Endothelial cell of umbilical vein (primary cell): ENCODE measurements at regions not wholly inside any gene's neighbourhood (a gene's known extent, or its start where the extent isn't known, plus 50 kb on each side); places are given as distances from the start of the nearest gene placed in this dataset.

Experiments
- BruUV-seq: library from RNA; stranded (reverse); fragments of 400-500 nt; replicated peaks from 2 replicates; lab custom pipeline; 2021; lab: Mats Ljungman, UMichigan
- CTCF ChIA-PET: fragments of 300-600, 350-600 bp; sonication (Branson Sonifier 250); formaldehyde crosslinking; loops from one replicate; lab custom pipeline; 2021; ENCODE audit warnings: antibody characterized with exemption, inconsistent platforms; lab: Charles Lee
- POLR2A ChIA-PET: fragments of 300-600, 350-600 bp; sonication (Branson Sonifier 250); formaldehyde crosslinking; loops from one replicate; lab custom pipeline; 2021; ENCODE audit warnings: antibody characterized with exemption, inconsistent platforms; lab: Charles Lee
- DNase-seq: peaks from one replicate; pipeline ENCODE4 v3.0.0-alpha.2; 2011; ENCODE audit warnings: low read depth, low spot score
- FAIRE-seq: peaks from 2 replicates; lab custom pipeline; 2011; peaks lifted over from hg19 to GRCh38; lab: Jason Lieb, UNC
- H2AFZ ChIP-seq: 2 replicates; pipeline ENCODE4 v1.6.0; 2012; ENCODE audit warnings: low read depth, low read length, control low read depth, inconsistent platforms
- H3K27ac ChIP-seq: 2 replicates; pipeline ENCODE4 v1.5.1; 2011; ENCODE audit warnings: low read depth, mild to moderate bottlenecking, control low read depth, low read length, moderate library complexity; ENCODE audit not compliant: insufficient read depth
- H3K27me3 ChIP-seq, 2 experiments: 2 replicates each; pipeline versions ENCODE4 v1.6.0 to v1.6.1; 2011; ENCODE audit warnings: low read length in 2 of 2, mixed read lengths in 1 of 2; ENCODE audit not compliant: control insufficient read depth in 2 of 2, insufficient read depth in 2 of 2
- H3K36me3 ChIP-seq, 2 experiments: 2 replicates in 1 of 2; 3 replicates in 1 of 2; pipeline ENCODE4 v1.5.1; 2011; ENCODE audit warnings: low read length in 2 of 2, mild to moderate bottlenecking in 1 of 2, moderate library complexity in 1 of 2; ENCODE audit not compliant: control insufficient read depth in 2 of 2, insufficient read depth in 2 of 2; ENCODE audit errors: extremely low read depth in 1 of 2
- H3K4me1 ChIP-seq: 3 replicates; pipeline ENCODE4 v1.5.1; 2011; ENCODE audit warnings: mild to moderate bottlenecking, low read length; ENCODE audit not compliant: control insufficient read depth, insufficient read depth; ENCODE audit errors: extremely low read depth
- H3K4me2 ChIP-seq: 2 replicates; pipeline ENCODE4 v1.6.1; 2011; ENCODE audit warnings: low read length, control low read depth, mixed read lengths; ENCODE audit not compliant: insufficient read depth
- H3K4me3 ChIP-seq, 3 experiments: fragments of 200-600 bp in 1 of 3; sonication (generic), shearing (Covaris generic) in 1 of 3; replicated peaks in 1 of 3; 2 replicates each; pipeline ENCODE4 v1.5.1; 2011 to 2016; ENCODE audit warnings: control low read depth in 3 of 3, low read length in 3 of 3, mild to moderate bottlenecking in 2 of 3, inconsistent platforms in 1 of 3, low read depth in 1 of 3, moderate library complexity in 1 of 3; ENCODE audit not compliant: insufficient read depth in 1 of 3
- H3K79me2 ChIP-seq: 2 replicates; pipeline ENCODE4 v1.6.0; 2012; ENCODE audit warnings: low read length, inconsistent platforms; ENCODE audit not compliant: control insufficient read depth, insufficient read depth
- H3K9ac ChIP-seq: replicated peaks from 2 replicates; pipeline ENCODE3; 2011; ENCODE audit warnings: low read length, control low read depth; ENCODE audit not compliant: insufficient read depth; ENCODE audit errors: extremely low read depth
- H3K9me1 ChIP-seq: replicated peaks from 3 replicates; pipeline ENCODE4 v1.6.0; 2011; ENCODE audit warnings: mild to moderate bottlenecking, low read length; ENCODE audit not compliant: control insufficient read depth, insufficient read depth; ENCODE audit errors: extremely low read depth
- H3K9me3 ChIP-seq: replicated peaks from 2 replicates; pipeline ENCODE4 v1.5.1; 2012; ENCODE audit warnings: low read length, inconsistent platforms; ENCODE audit not compliant: control insufficient read depth, insufficient read depth
- H4K20me1 ChIP-seq: replicated peaks from 2 replicates; pipeline ENCODE3; 2011; ENCODE audit warnings: mild to moderate bottlenecking, low read length; ENCODE audit not compliant: control insufficient read depth, insufficient read depth; ENCODE audit errors: extremely low read depth
- EZH2 ChIP-seq: IDR thresholded peaks from 2 replicates; pipeline ENCODE4 v1.6.1; 2012; ENCODE audit warnings: borderline replicate concordance, low read depth, mild to moderate bottlenecking, moderate library complexity, low read length, inconsistent platforms; ENCODE audit not compliant: severe bottlenecking
- GATA2 ChIP-seq: IDR thresholded peaks from 2 replicates; pipeline ENCODE4 v1.7.0; 2011; ENCODE audit warnings: low read depth, mild to moderate bottlenecking, moderate library complexity, mixed read lengths, low read length; ENCODE audit not compliant: insufficient read length, insufficient read depth
- JUN ChIP-seq: IDR thresholded peaks from 2 replicates; pipeline ENCODE4 v1.6.1; 2011; ENCODE audit warnings: borderline replicate concordance, low read depth; ENCODE audit not compliant: insufficient read length, insufficient read depth
- MYC ChIP-seq: IDR thresholded peaks from one replicate; pipeline ENCODE4 v1.6.1; 2011; ENCODE audit warnings: mild to moderate bottlenecking, low read depth, low read length
- POLR2A ChIP-seq: IDR thresholded peaks from 2 replicates; pipeline ENCODE4 v1.6.1; 2012; ENCODE audit warnings: low read depth, mild to moderate bottlenecking, control low read depth, low read length
- POLR2AphosphoS5 ChIP-seq: IDR thresholded peaks from 2 replicates; pipeline ENCODE4 v1.6.1; 2012; ENCODE audit warnings: low read depth, mild to moderate bottlenecking, control low read depth, low read length, moderate library complexity; ENCODE audit not compliant: insufficient read depth
- dilution Hi-C: fragments of 300-500 bp; cut with MboI; formaldehyde crosslinking; loops from one replicate; pipeline ENCODE4 v1.15.0; 2019; ENCODE audit warnings: low sequenced_read_pairs; ENCODE audit not compliant: extremely low pct_ligation_motif_present
- intact Hi-C: fragments of 100-400 bp; cut with micrococcal nuclease; formaldehyde crosslinking; loops from one replicate; pipeline ENCODE4 v1.10.0; 2022
- TF ChIP-seq, protein P1 (sequence below): IDR thresholded peaks from 2 replicates; pipeline ENCODE4 v1.6.1; 2011; ENCODE audit not compliant: insufficient read depth, insufficient read length
- TF ChIP-seq, protein P2 (sequence below), 2 donors: IDR thresholded peaks; 1 replicate in 1 of 2; 2 replicates in 1 of 2; pipeline ENCODE4 v1.5.1; 2011; ENCODE audit warnings: low read length in 2 of 2, mild to moderate bottlenecking in 2 of 2, moderate library complexity in 2 of 2, control low read depth in 1 of 2, inconsistent platforms in 1 of 2, low read depth in 1 of 2; ENCODE audit not compliant: insufficient read depth in 1 of 2; ENCODE audit errors: extremely low read depth in 1 of 2

DNA sequence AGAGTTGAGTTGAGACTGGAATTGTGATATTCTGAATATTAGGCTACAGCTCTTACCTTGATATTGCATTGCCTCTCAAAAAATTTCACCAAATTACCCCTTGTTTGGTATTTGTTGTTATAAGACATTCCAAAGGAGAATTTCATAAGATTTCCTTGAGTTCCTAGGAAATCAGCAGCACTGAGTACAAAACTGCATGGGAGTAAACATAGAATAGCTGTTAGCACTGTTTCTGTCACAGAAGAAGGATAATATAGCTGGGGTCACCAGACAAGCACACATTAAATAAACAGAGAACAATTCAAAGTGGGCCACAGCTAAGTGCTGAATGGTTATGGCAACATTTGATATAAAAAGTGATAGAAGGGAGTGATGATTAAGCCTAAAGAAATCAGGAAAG is 724.3 kb downstream of the PRELID2 start:
- no peak for FAIRE-seq
- H3K9me3 ChIP-seq = no peaks in the 10 kb centered on the region
- no peak for DNase-seq
- H3K4me1 ChIP-seq = no peaks in the 10 kb centered on the region
- no peak overlapping the region for H3K4me3 ChIP-seq
- no TSS peak for BruUV-seq
- ChIA-PET POLR2A (no interaction called here), CTCF (no interaction called here)
- intact Hi-C loops = no loop called here
- H4K20me1 ChIP-seq = no peaks in the 10 kb centered on the region
- H3K4me2 ChIP-seq = no peak overlapping the region
- H3K27ac ChIP-seq = no peak overlapping the region
- H3K36me3 ChIP-seq = no peaks in the 10 kb centered on the region
- TF ChIP-seq POLR2AphosphoS5 = no peak
- TF ChIP-seq, protein P1, sequence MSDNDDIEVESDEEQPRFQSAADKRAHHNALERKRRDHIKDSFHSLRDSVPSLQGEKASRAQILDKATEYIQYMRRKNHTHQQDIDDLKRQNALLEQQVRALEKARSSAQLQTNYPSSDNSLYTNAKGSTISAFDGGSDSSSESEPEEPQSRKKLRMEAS = no peak
- no peak for TF ChIP-seq MYC
- no peak for TF ChIP-seq EZH2
- TF ChIP-seq, protein P2, sequence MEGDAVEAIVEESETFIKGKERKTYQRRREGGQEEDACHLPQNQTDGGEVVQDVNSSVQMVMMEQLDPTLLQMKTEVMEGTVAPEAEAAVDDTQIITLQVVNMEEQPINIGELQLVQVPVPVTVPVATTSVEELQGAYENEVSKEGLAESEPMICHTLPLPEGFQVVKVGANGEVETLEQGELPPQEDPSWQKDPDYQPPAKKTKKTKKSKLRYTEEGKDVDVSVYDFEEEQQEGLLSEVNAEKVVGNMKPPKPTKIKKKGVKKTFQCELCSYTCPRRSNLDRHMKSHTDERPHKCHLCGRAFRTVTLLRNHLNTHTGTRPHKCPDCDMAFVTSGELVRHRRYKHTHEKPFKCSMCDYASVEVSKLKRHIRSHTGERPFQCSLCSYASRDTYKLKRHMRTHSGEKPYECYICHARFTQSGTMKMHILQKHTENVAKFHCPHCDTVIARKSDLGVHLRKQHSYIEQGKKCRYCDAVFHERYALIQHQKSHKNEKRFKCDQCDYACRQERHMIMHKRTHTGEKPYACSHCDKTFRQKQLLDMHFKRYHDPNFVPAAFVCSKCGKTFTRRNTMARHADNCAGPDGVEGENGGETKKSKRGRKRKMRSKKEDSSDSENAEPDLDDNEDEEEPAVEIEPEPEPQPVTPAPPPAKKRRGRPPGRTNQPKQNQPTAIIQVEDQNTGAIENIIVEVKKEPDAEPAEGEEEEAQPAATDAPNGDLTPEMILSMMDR (IDR thresholded peaks at IDR 0.05; ENCODE audit: extremely low read depth in 1 of 2, insufficient read depth in 1 of 2, low read depth in 1 of 2, low read length in 2 of 2) = no peak
- no peak for TF ChIP-seq POLR2A
- no peak for TF ChIP-seq GATA2
- TF ChIP-seq JUN = no peak
- no peaks in the 10 kb centered on the region for H3K9me1 ChIP-seq
- H3K27me3 ChIP-seq = no peaks in the 10 kb centered on the region
- no peaks in the 10 kb centered on the region for H3K79me2 ChIP-seq
- no peak overlapping the region for H2AFZ ChIP-seq
- dilution Hi-C loops = no loop called here
- H3K9ac ChIP-seq = no peak overlapping the region
